ENCODE measurements at regions not wholly inside any gene's neighbourhood (a gene's known extent, or its start where the extent isn't known, plus 50 kb on each side); places are given as distances from the start of the nearest gene placed in this dataset.
"Not testable (repeated sequence)": the region's sequence is repeated elsewhere in the genome, so short reads cannot be mapped to it uniquely, and the experiment has no call there.

GRCh38 chr2:8558096-8558495 is 123.8 kb upstream of the ID2 start:
- DNase-seq (ENCODE audit: low read depth), result no peak
- TF ChIP-seq, protein P1, sequence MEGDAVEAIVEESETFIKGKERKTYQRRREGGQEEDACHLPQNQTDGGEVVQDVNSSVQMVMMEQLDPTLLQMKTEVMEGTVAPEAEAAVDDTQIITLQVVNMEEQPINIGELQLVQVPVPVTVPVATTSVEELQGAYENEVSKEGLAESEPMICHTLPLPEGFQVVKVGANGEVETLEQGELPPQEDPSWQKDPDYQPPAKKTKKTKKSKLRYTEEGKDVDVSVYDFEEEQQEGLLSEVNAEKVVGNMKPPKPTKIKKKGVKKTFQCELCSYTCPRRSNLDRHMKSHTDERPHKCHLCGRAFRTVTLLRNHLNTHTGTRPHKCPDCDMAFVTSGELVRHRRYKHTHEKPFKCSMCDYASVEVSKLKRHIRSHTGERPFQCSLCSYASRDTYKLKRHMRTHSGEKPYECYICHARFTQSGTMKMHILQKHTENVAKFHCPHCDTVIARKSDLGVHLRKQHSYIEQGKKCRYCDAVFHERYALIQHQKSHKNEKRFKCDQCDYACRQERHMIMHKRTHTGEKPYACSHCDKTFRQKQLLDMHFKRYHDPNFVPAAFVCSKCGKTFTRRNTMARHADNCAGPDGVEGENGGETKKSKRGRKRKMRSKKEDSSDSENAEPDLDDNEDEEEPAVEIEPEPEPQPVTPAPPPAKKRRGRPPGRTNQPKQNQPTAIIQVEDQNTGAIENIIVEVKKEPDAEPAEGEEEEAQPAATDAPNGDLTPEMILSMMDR (IDR thresholded peaks at IDR 0.05; ENCODE audit: low read length, missing control alignments), result no peak
- no peak overlapping the region for H3K4me3 ChIP-seq (replicated peaks; ENCODE audit: low read depth, low read length)

- no peak overlapping the region for H3K4me3 ChIP-seq (replicated peaks; ENCODE audit: low read depth, low read length)
- no peak for DNase-seq (ENCODE audit: low read depth)
- TF ChIP-seq, protein P1 (IDR thresholded peaks at IDR 0.05; ENCODE audit: low read length, missing control alignments), result no peak
These were observed 122.9 kb upstream of the ID2 start for GRCh38 chr2:8558956-8559355.

DNA sequence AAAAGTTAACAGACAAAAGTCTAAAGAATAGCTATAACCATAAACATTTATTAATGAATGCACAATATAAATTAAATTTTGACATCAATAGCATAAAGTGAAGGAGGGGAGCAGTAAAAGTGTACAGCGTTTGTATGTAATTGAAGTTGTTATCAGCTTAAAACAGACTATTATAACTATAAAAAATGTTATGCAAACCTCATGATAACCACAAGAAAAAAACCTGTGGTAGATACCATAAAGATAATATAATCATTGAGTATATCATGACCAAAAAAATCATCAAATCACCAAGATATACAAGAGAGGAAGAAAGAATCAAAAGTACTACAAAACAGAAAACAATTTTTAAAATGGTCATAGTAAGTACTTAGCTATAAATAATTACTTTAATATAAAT is 122.1 kb upstream of the ID2 start:
- TF ChIP-seq, protein P1 (IDR thresholded peaks at IDR 0.05; ENCODE audit: low read length, missing control alignments), result no peak
- DNase-seq (ENCODE audit: low read depth), result no peak
- H3K4me3 ChIP-seq (replicated peaks; ENCODE audit: low read depth, low read length), result no peak overlapping the region

DNA sequence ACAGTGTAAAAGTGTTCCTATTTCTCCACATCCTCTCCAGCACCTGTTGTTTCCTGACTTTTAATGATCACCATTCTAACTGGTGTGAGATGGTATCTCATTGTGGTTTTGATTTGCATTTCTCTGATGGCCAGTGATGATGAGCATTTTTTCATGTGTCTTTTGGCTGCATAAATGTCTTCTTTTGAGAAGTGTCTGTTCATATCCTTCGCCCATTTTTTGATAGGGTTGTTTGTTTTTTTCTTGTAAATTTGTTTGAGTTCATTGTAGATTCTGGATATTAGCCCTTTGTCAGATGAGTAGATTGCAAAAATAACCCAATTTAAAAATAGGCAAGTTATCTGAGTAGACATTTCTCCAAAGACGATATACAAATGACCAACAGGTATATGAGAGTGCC is 120.2 kb upstream of the ID2 start:
- not testable (repeated sequence) for DNase-seq (ENCODE audit: low read depth); H3K4me3 ChIP-seq (replicated peaks; ENCODE audit: low read depth, low read length)

DNA sequence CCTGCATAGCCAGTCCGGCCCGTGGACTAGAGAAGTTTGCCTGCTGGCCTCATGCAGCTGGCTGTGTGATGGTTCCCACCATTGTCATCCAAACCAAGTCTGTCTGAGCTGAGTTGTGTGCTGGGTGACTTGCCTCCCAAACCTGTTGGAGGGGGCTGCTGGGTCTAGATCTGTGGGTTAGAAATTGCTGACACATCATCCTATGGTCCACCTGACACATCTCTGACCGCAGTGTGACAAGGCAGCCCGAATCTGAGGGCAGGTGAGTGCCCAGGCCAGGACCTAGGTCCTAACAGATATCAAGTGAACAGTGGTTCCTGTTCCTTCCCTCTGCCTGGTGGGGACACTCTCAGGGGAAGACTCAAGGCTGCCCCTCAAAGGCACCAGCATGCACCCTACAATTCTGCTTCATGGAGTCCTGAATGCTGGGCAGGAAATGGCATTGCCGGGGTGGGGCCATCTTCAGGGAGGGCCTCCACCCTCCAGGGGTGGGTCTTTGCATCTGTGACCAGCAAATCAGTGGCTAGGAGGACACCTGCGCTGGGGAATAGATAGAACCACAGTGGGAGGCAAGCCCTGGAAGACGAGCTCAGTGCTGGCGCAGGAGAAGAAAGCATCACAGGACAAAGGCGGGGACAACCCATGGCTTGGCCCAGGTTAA is 117.9 kb upstream of the ID2 start:
- no peak for DNase-seq (ENCODE audit: low read depth)
- H3K4me3 ChIP-seq (replicated peaks; ENCODE audit: low read depth, low read length), result no peak overlapping the region
- TF ChIP-seq, protein P1 (IDR thresholded peaks at IDR 0.05; ENCODE audit: low read length, missing control alignments), result no peak

- H3K4me3 ChIP-seq (replicated peaks; ENCODE audit: low read depth, low read length), result no peak overlapping the region
- TF ChIP-seq, protein P1 (IDR thresholded peaks at IDR 0.05; ENCODE audit: low read length, missing control alignments), result no peak
- no peak for DNase-seq (ENCODE audit: low read depth)
These were observed 117.4 kb upstream of the ID2 start for GRCh38 chr2:8564475-8564874.

- H3K4me3 ChIP-seq (replicated peaks; ENCODE audit: low read depth, low read length), result no peak overlapping the region
- DNase-seq (ENCODE audit: low read depth), result no peak
- TF ChIP-seq, protein P1 (IDR thresholded peaks at IDR 0.05; ENCODE audit: low read length, missing control alignments), result no peak
These were observed 116.3 kb upstream of the ID2 start for GRCh38 chr2:8565399-8566154.

Measured in fibroblast of pulmonary artery (primary cell).